SH-SY5Y (cell line): ENCODE measurements at regions not wholly inside any gene's neighbourhood (a gene's known extent, or its start where the extent isn't known, plus 50 kb on each side); places are given as distances from the start of the nearest gene placed in this dataset.

Experiments used
- GATA2 ChIP-seq: IDR thresholded peaks from 2 replicates; pipeline ENCODE4 v1.6.1; 2011; ENCODE audit warnings: mild to moderate bottlenecking, low read depth, low read length
- GATA3 ChIP-seq: IDR thresholded peaks from 2 replicates; pipeline ENCODE4 v1.6.1; 2011; ENCODE audit warnings: low read depth, mild to moderate bottlenecking, low read length, moderate library complexity

DNA sequence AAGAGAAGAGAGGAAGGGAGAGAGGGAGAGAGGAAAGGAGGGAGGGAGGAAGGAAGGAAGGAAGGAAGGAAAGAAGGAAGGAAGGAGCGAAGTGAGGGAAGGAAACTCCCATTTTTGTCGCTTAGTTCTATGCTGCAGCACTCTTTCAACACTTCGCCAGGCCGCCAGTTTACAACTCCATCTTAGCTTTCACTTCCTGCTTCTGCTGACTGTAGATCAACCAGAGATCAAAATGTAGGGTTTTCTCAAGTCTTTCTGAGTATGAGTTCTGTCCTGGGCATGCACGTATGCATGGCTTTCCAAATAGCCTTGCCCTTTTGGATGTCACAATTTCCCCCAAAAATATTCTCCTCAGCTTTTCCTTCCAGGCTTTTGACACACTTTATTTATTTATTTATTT is 723.4 kb downstream of the TRHDE start:
- TF ChIP-seq GATA3 (no peak), GATA2 (no peak)
